Common myeloid progenitor, CD34-positive (primary cell): ENCODE measurements at regions not wholly inside any gene's neighbourhood (a gene's known extent, or its start where the extent isn't known, plus 50 kb on each side); places are given as distances from the start of the nearest gene placed in this dataset.

Source experiments
- CTCF ChIA-PET: fragments of 350-600 bp; sonication (Branson Sonifier 250); formaldehyde crosslinking; loops from one replicate; lab custom pipeline; 2021; ENCODE audit warnings: antibody characterized with exemption; lab: Charles Lee
- POLR2A ChIA-PET: fragments of 350-600 bp; sonication (Branson Sonifier 250); formaldehyde crosslinking; loops from one replicate; lab custom pipeline; 2021; ENCODE audit warnings: antibody characterized with exemption; lab: Charles Lee
- DNase-seq, 3 donors: peaks; one replicate each; pipeline versions ENCODE4 v3.0.0 to v3.0.0-alpha.2; 2013
- H3K27ac ChIP-seq, 2 experiments: 1 replicate in 1 of 2; 2 replicates in 1 of 2; pipeline ENCODE4 v1.7.0; 2013; ENCODE audit warnings: inconsistent platforms in 2 of 2, low read length in 2 of 2, mild to moderate bottlenecking in 2 of 2, low read depth in 1 of 2, moderate library complexity in 1 of 2; ENCODE audit not compliant: severe bottlenecking in 2 of 2, insufficient read depth in 1 of 2, poor library complexity in 1 of 2
- H3K27me3 ChIP-seq, 5 experiments: replicated peaks in 2 of 5; 1 replicate in 3 of 5; 2 replicates in 2 of 5; pipeline versions ENCODE4 v1.6.1 to v1.7.0; 2013; ENCODE audit warnings: low read length in 4 of 5, mild to moderate bottlenecking in 2 of 5, moderate library complexity in 2 of 5, inconsistent platforms in 1 of 5; ENCODE audit not compliant: insufficient read depth in 5 of 5, control insufficient read depth in 4 of 5
- H3K36me3 ChIP-seq, 4 experiments: 1 replicate in 2 of 4; 2 replicates in 2 of 4; pipeline versions ENCODE4 v1.6.1 to v1.7.0; 2013; ENCODE audit warnings: low read length in 3 of 4, control low read depth in 1 of 4, mild to moderate bottlenecking in 1 of 4; ENCODE audit not compliant: control insufficient read depth in 4 of 4, insufficient read depth in 4 of 4
- H3K4me1 ChIP-seq, 4 experiments: 1 replicate in 3 of 4; 2 replicates in 1 of 4; pipeline versions ENCODE4 v1.6.1 to v1.7.1; 2013; ENCODE audit warnings: low read length in 3 of 4, mild to moderate bottlenecking in 3 of 4, control low read depth in 1 of 4, inconsistent platforms in 1 of 4, moderate library complexity in 1 of 4; ENCODE audit not compliant: control insufficient read depth in 4 of 4, insufficient read depth in 4 of 4; ENCODE audit errors: control extremely low read depth in 1 of 4
- H3K4me3 ChIP-seq, 7 experiments: 1 replicate in 4 of 7; 2 replicates in 3 of 7; pipeline versions ENCODE4 v1.5.1 to v1.7.0; 2013; ENCODE audit warnings: mild to moderate bottlenecking in 7 of 7, low read length in 6 of 7, moderate library complexity in 6 of 7, inconsistent platforms in 2 of 7, low read depth in 2 of 7, control low read depth in 1 of 7; ENCODE audit not compliant: insufficient read depth in 4 of 7, control insufficient read depth in 1 of 7; ENCODE audit errors: extremely low read depth in 1 of 7
- H3K9me3 ChIP-seq, 5 experiments: 1 replicate in 4 of 5; 2 replicates in 1 of 5; pipeline versions ENCODE4 v1.6.1 to v1.7.1; 2013; ENCODE audit warnings: low read length in 4 of 5, mild to moderate bottlenecking in 2 of 5, inconsistent platforms in 1 of 5, low read depth in 1 of 5, moderate library complexity in 1 of 5; ENCODE audit not compliant: control insufficient read depth in 4 of 5, insufficient read depth in 2 of 5; ENCODE audit errors: control extremely low read depth in 1 of 5
- WGBS: methylation state at CpG from one replicate; pipeline ENCODE4 v1.1.5; 2013; ENCODE audit not compliant: insufficient coverage; 5-methylcytosine and 5-hydroxymethylcytosine counted together

- no peaks in the 10 kb centered on the region for H3K27me3 ChIP-seq
- no peaks in the 10 kb centered on the region for H3K36me3 ChIP-seq
- no peak overlapping the region for H3K27ac ChIP-seq
- peaks cover 0 to 4% (median 0%) of the 10 kb centered on the region in 5 experiments for H3K9me3 ChIP-seq
- no peak for DNase-seq
- H3K4me3 ChIP-seq = no peak overlapping the region
- ChIA-PET POLR2A (no interaction called here), CTCF (interaction anchor here (0.9 kb wide), 1 partner anchor 83 kb away, joined by 3 read pairs; no protein-coding TSS in a partner anchor)
- WGBS = 90% methylated on average over 2 of the region's 4 CpGs
- H3K4me1 ChIP-seq = no peaks in the 10 kb centered on the region
These were observed 586.4 kb downstream of the TLE4 start for GRCh38 chr9:80158131-80158530.

- Histone ChIP-seq H3K27me3 (no peaks in the 10 kb centered on the region), H3K4me3 (no peak overlapping the region), H3K4me1 (no peaks in the 10 kb centered on the region), H3K36me3 (no peaks in the 10 kb centered on the region), H3K9me3 (peaks cover 0 to 4% (median 0%) of the 10 kb centered on the region in 5 experiments), H3K27ac (no peak overlapping the region)
- CTCF ChIA-PET = interaction anchor here (0.9 kb wide), 1 partner anchor 83 kb away, joined by 3 read pairs; no protein-coding TSS in a partner anchor
- no peak for DNase-seq
- POLR2A ChIA-PET = no interaction called here
- WGBS = no CpG with 5 or more reads among the region's 4 CpGs
These were observed 585.8 kb downstream of the TLE4 start for GRCh38 chr9:80157561-80157983.

GRCh38 chr9:80156756-80157472, 585.1 kb downstream of the TLE4 start:
- WGBS = 93% methylated on average over 2 of the region's 2 CpGs
- Histone ChIP-seq H3K4me1 (no peaks in the 10 kb centered on the region), H3K36me3 (no peaks in the 10 kb centered on the region), H3K4me3 (no peak overlapping the region), H3K27me3 (no peaks in the 10 kb centered on the region), H3K9me3 (peaks cover 0 to 4% (median 0%) of the 10 kb centered on the region in 5 experiments), H3K27ac (no peak overlapping the region)
- POLR2A ChIA-PET = no interaction called here
- no peak for DNase-seq
- CTCF ChIA-PET = no interaction called here

- Histone ChIP-seq H3K4me3 (no peak overlapping the region), H3K9me3 (peaks cover 0 to 4% (median 0%) of the 10 kb centered on the region in 5 experiments), H3K36me3 (no peaks in the 10 kb centered on the region), H3K27me3 (no peaks in the 10 kb centered on the region), H3K4me1 (no peaks in the 10 kb centered on the region), H3K27ac (no peak overlapping the region)
- ChIA-PET CTCF (no interaction called here), POLR2A (no interaction called here)
- no peak for DNase-seq
- 89% methylated on average over 2 of the region's 2 CpGs for WGBS
These were observed 584.5 kb downstream of the TLE4 start for GRCh38 chr9:80156262-80156661.

GRCh38 chr9:80147866-80148265, 576.1 kb downstream of the TLE4 start:
- DNase-seq = no peak
- POLR2A ChIA-PET = no interaction called here
- Histone ChIP-seq H3K9me3 (no peaks in the 10 kb centered on the region), H3K4me1 (no peaks in the 10 kb centered on the region), H3K27me3 (no peaks in the 10 kb centered on the region), H3K4me3 (no peak overlapping the region), H3K27ac (no peak overlapping the region), H3K36me3 (no peaks in the 10 kb centered on the region)
- WGBS = 100% methylated on average over 2 of the region's 3 CpGs
- CTCF ChIA-PET = no interaction called here

- Histone ChIP-seq H3K27ac (no peak overlapping the region), H3K27me3 (no peaks in the 10 kb centered on the region), H3K4me1 (no peaks in the 10 kb centered on the region), H3K4me3 (no peak overlapping the region), H3K36me3 (no peaks in the 10 kb centered on the region), H3K9me3 (no peaks in the 10 kb centered on the region)
- CTCF ChIA-PET = interaction anchor here (0.9 kb wide), 1 partner anchor 12 kb away, joined by 3 read pairs; no protein-coding TSS in a partner anchor
- POLR2A ChIA-PET = no interaction called here
- no CpG with 5 or more reads among the region's 1 CpG for WGBS
- peak in 2 of 3 donors; percentile 3 to 5 for DNase-seq
These were observed 574.7 kb downstream of the TLE4 start for GRCh38 chr9:80146466-80146865.

- POLR2A ChIA-PET = no interaction called here
- Histone ChIP-seq H3K4me1 (no peaks in the 10 kb centered on the region), H3K36me3 (no peaks in the 10 kb centered on the region), H3K27ac (no peak overlapping the region), H3K4me3 (no peak overlapping the region), H3K27me3 (no peaks in the 10 kb centered on the region), H3K9me3 (no peaks in the 10 kb centered on the region)
- no CpG with 5 or more reads among the region's 2 CpGs for WGBS
- DNase-seq = no peak
- CTCF ChIA-PET = no interaction called here
These were observed 573.1 kb downstream of the TLE4 start for GRCh38 chr9:80144856-80145255.
